Ishikawa (cell line): ENCODE measurements at regions not wholly inside any gene's neighbourhood (a gene's known extent, or its start where the extent isn't known, plus 50 kb on each side); places are given as distances from the start of the nearest gene placed in this dataset.

Experiments
- CEBPB ChIP-seq: IDR thresholded peaks from 2 replicates; pipeline ENCODE4 v1.6.1; 2012
- CREB1 ChIP-seq: IDR thresholded peaks from 2 replicates; pipeline ENCODE4 v1.6.1; 2012; ENCODE audit warnings: low read depth
- EGR1 ChIP-seq: IDR thresholded peaks from 2 replicates; pipeline ENCODE4 v1.6.1; 2012
- EP300 ChIP-seq: IDR thresholded peaks from 2 replicates; pipeline ENCODE4 v1.6.1; 2012; ENCODE audit warnings: borderline replicate concordance
- FOXM1 ChIP-seq: IDR thresholded peaks from 2 replicates; pipeline ENCODE4 v1.6.1; 2012; ENCODE audit warnings: low read depth, borderline replicate concordance
- NFIC ChIP-seq: IDR thresholded peaks from 2 replicates; pipeline ENCODE4 v1.6.1; 2012
- RAD21 ChIP-seq: IDR thresholded peaks from 2 replicates; pipeline ENCODE4 v1.6.1; 2012; ENCODE audit warnings: low read depth
- TAF1 ChIP-seq: IDR thresholded peaks from 2 replicates; pipeline ENCODE4 v1.6.1; 2012; ENCODE audit warnings: low read depth, mild to moderate bottlenecking
- TCF12 ChIP-seq: IDR thresholded peaks from 2 replicates; pipeline ENCODE4 v1.6.1; 2012; ENCODE audit warnings: low read depth
- TEAD4 ChIP-seq: IDR thresholded peaks from 2 replicates; pipeline ENCODE4 v1.6.1; 2012
- YY1 ChIP-seq: IDR thresholded peaks from 2 replicates; pipeline ENCODE4 v1.6.1; 2012; ENCODE audit warnings: low read depth
- ZBTB7A ChIP-seq: IDR thresholded peaks from 2 replicates; pipeline ENCODE4 v1.6.1; 2012; ENCODE audit warnings: low read depth
- TF ChIP-seq, protein P1 (sequence below): IDR thresholded peaks from 2 replicates; pipeline ENCODE4 v1.6.1; 2012; ENCODE audit warnings: low read depth, mild to moderate bottlenecking
- TF ChIP-seq, protein P2 (sequence below): IDR thresholded peaks from 2 replicates; pipeline ENCODE4 v1.6.1; 2012
- TF ChIP-seq, protein P3 (sequence below): IDR thresholded peaks from 2 replicates; pipeline ENCODE4 v1.6.1; 2012

DNA sequence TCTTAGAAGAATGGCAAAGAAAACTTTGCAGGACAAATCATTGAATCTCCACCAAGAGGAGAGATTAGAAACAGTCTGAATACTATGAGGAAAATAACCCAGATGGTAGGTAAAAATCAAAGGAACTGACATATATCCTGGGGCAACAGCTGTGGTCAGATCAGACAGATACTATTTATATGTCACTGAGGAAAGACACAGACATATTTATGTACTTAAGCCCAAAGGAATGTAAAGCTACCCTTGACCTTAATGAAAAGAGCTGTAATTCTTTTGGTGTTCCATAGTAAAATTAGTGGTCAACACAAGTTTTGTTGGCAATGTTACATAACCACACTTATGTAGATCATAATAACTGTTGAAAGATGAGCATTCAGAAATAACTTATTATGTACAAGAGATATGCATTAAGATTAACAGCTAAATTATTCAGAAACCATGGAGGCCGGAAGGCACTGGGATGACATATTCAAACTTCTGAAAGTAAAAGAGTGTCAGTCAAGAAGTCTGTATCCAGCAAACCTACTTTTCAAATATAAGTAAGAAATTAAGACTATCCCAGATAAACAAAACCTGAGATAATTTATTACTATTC lies 166.1 kb upstream of the SAMSN1 start:
- TF ChIP-seq NFIC (no peak), TEAD4 (no peak), TAF1 (no peak), CEBPB (no peak), FOXM1 (no peak), RAD21 (no peak), TCF12 (no peak), EGR1 (no peak), CREB1 (no peak), ZBTB7A (no peak), YY1 (no peak), EP300 (no peak)
- TF ChIP-seq, protein P1, sequence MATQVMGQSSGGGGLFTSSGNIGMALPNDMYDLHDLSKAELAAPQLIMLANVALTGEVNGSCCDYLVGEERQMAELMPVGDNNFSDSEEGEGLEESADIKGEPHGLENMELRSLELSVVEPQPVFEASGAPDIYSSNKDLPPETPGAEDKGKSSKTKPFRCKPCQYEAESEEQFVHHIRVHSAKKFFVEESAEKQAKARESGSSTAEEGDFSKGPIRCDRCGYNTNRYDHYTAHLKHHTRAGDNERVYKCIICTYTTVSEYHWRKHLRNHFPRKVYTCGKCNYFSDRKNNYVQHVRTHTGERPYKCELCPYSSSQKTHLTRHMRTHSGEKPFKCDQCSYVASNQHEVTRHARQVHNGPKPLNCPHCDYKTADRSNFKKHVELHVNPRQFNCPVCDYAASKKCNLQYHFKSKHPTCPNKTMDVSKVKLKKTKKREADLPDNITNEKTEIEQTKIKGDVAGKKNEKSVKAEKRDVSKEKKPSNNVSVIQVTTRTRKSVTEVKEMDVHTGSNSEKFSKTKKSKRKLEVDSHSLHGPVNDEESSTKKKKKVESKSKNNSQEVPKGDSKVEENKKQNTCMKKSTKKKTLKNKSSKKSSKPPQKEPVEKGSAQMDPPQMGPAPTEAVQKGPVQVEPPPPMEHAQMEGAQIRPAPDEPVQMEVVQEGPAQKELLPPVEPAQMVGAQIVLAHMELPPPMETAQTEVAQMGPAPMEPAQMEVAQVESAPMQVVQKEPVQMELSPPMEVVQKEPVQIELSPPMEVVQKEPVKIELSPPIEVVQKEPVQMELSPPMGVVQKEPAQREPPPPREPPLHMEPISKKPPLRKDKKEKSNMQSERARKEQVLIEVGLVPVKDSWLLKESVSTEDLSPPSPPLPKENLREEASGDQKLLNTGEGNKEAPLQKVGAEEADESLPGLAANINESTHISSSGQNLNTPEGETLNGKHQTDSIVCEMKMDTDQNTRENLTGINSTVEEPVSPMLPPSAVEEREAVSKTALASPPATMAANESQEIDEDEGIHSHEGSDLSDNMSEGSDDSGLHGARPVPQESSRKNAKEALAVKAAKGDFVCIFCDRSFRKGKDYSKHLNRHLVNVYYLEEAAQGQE: no peak
- TF ChIP-seq, protein P2, sequence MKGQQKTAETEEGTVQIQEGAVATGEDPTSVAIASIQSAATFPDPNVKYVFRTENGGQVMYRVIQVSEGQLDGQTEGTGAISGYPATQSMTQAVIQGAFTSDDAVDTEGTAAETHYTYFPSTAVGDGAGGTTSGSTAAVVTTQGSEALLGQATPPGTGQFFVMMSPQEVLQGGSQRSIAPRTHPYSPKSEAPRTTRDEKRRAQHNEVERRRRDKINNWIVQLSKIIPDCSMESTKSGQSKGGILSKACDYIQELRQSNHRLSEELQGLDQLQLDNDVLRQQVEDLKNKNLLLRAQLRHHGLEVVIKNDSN: no peak
- TF ChIP-seq, protein P3, sequence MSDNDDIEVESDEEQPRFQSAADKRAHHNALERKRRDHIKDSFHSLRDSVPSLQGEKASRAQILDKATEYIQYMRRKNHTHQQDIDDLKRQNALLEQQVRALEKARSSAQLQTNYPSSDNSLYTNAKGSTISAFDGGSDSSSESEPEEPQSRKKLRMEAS: no peak

DNA sequence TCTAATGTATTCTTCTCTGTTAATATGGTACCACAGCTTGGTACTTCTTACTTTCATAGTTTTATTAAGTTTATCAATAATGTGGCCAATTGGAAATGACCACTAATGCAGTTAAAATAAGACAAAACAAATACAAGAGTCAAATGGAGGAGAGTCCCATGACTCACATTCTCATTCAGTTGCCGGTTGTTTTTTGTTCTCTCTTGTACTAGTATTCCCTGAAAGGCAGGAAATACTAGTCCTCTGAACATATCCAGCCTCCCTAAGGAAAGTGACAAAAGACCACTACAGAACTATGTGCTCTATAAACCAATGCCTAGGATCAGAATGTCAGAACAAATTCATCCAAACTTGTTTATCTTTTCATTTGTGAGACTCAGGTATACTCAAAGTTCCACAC lies 165.2 kb upstream of the SAMSN1 start:
- no peak for TF ChIP-seq CREB1
- no peak for TF ChIP-seq EGR1
- TF ChIP-seq CEBPB: no peak
- no peak for TF ChIP-seq TCF12
- TF ChIP-seq, protein P3: no peak
- TF ChIP-seq, protein P2: no peak
- no peak for TF ChIP-seq EP300
- TF ChIP-seq TEAD4: no peak

DNA sequence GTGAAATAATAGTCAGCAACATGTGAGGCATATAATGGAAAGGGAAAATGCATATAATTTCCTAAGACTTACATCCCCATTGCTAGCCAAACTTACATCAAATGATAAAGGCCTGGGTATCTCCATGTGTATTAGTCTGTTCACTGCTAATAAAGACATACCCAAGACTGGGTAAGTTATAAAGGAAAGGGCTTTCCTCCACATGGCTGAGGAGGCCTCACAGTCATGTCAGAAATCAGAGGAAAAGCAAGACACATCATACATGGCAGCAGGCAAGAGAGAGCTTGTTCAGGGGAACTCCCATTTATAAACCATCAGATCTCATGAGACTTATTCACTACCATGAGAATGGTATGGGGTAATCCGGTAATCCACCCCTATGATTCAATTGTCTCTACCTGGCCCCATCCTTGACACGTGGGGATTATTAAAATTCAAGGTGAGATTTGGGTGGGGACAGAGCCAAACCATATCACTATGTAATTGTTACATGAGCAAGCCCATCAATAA lies 161.5 kb upstream of the SAMSN1 start:
- TF ChIP-seq, protein P3: no peak
- TF ChIP-seq, protein P2: no peak
- no peak for TF ChIP-seq YY1
- no peak for TF ChIP-seq RAD21
- TF ChIP-seq TCF12: no peak
- no peak for TF ChIP-seq CREB1
- no peak for TF ChIP-seq ZBTB7A
- no peak for TF ChIP-seq CEBPB

DNA sequence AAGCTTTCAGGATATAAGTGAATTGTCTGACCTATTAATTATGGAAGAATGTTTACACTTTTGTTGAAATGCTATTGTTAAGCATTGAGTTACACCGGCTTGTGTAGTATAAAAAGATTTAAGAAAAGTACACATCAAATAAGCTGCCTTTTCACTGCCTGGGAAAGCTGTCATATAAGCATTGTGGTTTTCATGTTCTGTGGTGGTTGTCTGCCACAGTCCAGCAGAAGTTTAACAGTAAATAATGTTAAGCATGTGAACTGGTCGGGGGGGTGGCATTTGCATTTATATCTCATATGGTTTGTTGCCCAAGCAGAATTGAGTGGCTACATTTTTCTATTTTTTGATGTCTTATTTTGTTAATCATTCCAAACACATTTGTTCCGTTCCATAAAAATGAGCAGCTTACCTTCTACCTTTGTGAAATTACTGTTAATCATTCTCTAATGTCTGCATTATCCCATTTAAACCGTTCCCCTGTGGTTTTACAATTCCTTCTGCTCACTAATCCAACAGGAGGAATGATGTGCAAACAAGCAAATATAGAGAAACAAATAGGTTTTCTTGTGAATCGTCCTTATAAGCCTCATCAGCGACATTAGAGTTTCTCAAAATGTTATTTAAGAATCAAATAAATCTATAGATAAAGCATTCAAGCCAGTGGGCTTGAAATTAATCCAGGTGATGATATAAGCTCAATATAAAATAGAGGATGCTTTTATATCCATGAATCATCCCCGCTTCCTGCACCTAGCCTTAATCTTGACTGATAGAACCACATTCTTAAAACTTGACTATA lies 160.8 kb upstream of the SAMSN1 start:
- TF ChIP-seq TCF12: no peak
- no peak for TF ChIP-seq CREB1
- no peak for TF ChIP-seq EGR1
- TF ChIP-seq, protein P2: no peak
- TF ChIP-seq YY1: no peak
- no peak for TF ChIP-seq EP300

DNA sequence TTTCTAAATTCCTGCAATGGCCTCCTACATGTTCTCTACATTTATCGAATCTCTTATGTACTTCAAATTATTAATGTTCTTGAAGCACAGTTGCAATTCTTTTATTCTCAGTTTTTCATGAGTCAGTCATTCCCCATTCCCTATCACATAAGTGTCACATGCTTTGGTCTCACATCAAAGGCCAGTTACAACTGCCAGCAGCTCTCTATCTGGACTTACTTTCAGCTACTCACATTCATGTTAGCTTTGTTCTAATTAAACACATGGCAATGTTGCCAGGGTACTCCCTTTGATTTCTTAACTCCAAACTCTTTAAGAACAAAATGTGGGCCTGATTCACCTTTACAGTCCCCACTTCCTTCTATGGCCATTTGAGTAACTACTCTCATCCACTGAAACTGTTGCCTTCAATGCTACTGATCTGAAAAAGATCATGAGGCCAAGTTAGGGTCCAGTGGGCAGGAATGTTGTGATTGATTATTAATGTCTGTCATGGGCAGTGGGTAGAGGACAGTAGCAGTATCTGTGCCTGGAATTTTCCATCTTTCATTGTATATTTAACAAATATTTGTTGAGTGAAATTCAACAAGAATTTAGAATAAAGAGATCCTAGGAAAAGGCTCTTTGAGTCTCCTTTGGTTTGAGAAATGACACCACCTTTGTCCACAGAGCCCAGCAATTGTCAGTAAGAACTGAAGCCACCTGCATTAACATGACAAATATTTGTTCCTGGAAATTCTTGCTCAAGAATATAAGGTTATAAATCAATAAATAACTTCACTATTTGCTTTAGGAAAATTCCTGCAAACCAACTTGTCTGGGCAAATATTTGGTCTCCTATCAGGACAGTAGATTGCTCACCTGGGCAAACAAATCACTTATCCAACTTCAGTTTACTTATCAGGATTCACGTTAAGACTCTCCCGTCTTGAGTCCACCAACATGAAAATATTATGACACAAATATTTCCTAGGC lies 153.6 kb upstream of the SAMSN1 start:
- TF ChIP-seq NFIC (no peak), TAF1 (no peak), CREB1 (no peak), RAD21 (no peak), ZBTB7A (no peak), CEBPB (no peak), EGR1 (no peak), EP300 (no peak), YY1 (no peak), FOXM1 (no peak), TCF12 (no peak), TEAD4 (no peak)
- TF ChIP-seq, protein P1: no peak
- TF ChIP-seq, protein P2: no peak
- TF ChIP-seq, protein P3: no peak
